Breast epithelium (tissue), 3 donors: ENCODE measurements at regions not wholly inside any gene's neighbourhood (a gene's known extent, or its start where the extent isn't known, plus 50 kb on each side); places are given as distances from the start of the nearest gene placed in this dataset.

Source experiments
- POLR2A ChIP-seq: fragments of 450-650 bp; IDR thresholded peaks from one replicate; pipeline ENCODE4 v1.6.1; 2016; ENCODE audit warnings: antibody characterized with exemption, mild to moderate bottlenecking, moderate library complexity
- TF ChIP-seq, protein P1 (sequence below), 3 donors: fragments of 450-650 bp; IDR thresholded peaks; one replicate each; pipeline ENCODE4 v1.5.1; 2016 to 2017; ENCODE audit warnings: antibody characterized with exemption in 3 of 3, mild to moderate bottlenecking in 3 of 3, moderate library complexity in 3 of 3

DNA sequence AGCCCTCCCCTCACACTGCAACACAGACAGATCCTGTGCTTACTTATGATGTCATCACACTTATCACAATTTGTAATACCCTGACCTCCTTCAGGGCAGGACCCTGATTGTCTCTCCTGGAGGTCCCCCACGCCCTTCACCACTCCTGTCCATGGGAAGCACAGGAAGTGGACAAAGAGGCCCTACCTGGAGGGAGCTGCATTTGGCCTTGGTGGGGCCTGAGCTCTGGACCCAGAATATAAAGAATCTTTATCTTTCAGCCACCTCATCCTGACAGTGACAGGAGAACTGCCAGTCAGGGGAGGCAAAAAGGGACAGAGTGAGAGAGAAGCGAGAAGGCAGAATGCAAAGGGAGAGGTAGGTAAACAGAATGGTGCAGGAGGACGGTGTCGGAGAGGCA lies 303.4 kb upstream of the N4BP1 start:
- TF ChIP-seq, protein P1, sequence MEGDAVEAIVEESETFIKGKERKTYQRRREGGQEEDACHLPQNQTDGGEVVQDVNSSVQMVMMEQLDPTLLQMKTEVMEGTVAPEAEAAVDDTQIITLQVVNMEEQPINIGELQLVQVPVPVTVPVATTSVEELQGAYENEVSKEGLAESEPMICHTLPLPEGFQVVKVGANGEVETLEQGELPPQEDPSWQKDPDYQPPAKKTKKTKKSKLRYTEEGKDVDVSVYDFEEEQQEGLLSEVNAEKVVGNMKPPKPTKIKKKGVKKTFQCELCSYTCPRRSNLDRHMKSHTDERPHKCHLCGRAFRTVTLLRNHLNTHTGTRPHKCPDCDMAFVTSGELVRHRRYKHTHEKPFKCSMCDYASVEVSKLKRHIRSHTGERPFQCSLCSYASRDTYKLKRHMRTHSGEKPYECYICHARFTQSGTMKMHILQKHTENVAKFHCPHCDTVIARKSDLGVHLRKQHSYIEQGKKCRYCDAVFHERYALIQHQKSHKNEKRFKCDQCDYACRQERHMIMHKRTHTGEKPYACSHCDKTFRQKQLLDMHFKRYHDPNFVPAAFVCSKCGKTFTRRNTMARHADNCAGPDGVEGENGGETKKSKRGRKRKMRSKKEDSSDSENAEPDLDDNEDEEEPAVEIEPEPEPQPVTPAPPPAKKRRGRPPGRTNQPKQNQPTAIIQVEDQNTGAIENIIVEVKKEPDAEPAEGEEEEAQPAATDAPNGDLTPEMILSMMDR (IDR thresholded peaks at IDR 0.05), result no peak
- no peak for TF ChIP-seq POLR2A
